ENCODE measurements at regions not wholly inside any gene's neighbourhood (a gene's known extent, or its start where the extent isn't known, plus 50 kb on each side); places are given as distances from the start of the nearest gene placed in this dataset.
A peak's percentile ranks its signal among the peaks of the same experiment; 100 is the strongest.

DNA sequence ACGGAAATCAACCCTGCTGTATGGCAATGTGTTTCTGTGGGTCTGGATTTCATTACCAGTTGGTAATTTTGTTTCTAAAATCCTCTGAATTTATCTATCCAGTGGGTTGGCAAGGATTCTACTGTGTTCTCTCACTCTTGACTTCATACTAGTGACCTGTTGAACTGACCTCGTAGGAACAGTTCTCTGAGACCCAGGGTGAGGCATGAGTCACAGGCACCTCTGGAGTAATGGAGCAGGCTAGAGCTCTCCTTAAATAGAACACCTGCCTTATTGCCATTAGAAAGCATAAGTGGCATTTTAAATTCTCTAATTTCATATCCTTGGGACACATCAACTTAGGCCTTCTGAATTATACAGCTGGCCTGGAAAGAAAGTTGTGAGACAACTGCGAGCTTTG lies 258.3 kb upstream of the NAV3 start:
- TF ChIP-seq ZNF555 (tag by site-specific recombination; conservative IDR thresholded peaks at IDR 0.05) (no peak), ZNF248 (tag by site-specific recombination; IDR thresholded peaks at IDR 0.05) (no peak), ZNF2 (tag by site-specific recombination; IDR thresholded peaks at IDR 0.05) (no peak), ZNF777 (tag by site-specific recombination; IDR thresholded peaks at IDR 0.05; ENCODE audit: borderline replicate concordance) (no peak), ZBTB6 (tag by site-specific recombination; IDR thresholded peaks at IDR 0.05) (no peak), ZNF202 (tag by site-specific recombination; IDR thresholded peaks at IDR 0.05; ENCODE audit: borderline replicate concordance) (no peak), ZNF664 (tag by site-specific recombination; IDR thresholded peaks at IDR 0.05) (no peak), ZNF292 (tag by site-specific recombination; IDR thresholded peaks at IDR 0.05; ENCODE audit: borderline replicate concordance, low read depth) (no peak), ZNF585B (tag by site-specific recombination; IDR thresholded peaks at IDR 0.05) (no peak), ZNF629 (tag by site-specific recombination; IDR thresholded peaks at IDR 0.05) (no peak)
- TF ChIP-seq, protein P1, sequence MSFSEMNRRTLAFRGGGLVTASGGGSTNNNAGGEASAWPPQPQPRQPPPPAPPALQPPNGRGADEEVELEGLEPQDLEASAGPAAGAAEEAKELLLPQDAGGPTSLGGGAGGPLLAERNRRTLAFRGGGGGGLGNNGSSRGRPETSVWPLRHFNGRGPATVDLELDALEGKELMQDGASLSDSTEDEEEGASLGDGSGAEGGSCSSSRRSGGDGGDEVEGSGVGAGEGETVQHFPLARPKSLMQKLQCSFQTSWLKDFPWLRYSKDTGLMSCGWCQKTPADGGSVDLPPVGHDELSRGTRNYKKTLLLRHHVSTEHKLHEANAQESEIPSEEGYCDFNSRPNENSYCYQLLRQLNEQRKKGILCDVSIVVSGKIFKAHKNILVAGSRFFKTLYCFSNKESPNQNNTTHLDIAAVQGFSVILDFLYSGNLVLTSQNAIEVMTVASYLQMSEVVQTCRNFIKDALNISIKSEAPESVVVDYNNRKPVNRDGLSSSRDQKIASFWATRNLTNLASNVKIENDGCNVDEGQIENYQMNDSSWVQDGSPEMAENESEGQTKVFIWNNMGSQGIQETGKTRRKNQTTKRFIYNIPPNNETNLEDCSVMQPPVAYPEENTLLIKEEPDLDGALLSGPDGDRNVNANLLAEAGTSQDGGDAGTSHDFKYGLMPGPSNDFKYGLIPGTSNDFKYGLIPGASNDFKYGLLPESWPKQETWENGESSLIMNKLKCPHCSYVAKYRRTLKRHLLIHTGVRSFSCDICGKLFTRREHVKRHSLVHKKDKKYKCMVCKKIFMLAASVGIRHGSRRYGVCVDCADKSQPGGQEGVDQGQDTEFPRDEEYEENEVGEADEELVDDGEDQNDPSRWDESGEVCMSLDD (tag by site-specific recombination; IDR thresholded peaks at IDR 0.05), result no peak
- TF ChIP-seq, protein P2, sequence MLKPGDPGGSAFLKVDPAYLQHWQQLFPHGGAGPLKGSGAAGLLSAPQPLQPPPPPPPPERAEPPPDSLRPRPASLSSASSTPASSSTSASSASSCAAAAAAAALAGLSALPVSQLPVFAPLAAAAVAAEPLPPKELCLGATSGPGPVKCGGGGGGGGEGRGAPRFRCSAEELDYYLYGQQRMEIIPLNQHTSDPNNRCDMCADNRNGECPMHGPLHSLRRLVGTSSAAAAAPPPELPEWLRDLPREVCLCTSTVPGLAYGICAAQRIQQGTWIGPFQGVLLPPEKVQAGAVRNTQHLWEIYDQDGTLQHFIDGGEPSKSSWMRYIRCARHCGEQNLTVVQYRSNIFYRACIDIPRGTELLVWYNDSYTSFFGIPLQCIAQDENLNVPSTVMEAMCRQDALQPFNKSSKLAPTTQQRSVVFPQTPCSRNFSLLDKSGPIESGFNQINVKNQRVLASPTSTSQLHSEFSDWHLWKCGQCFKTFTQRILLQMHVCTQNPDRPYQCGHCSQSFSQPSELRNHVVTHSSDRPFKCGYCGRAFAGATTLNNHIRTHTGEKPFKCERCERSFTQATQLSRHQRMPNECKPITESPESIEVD (tag by site-specific recombination; IDR thresholded peaks at IDR 0.05), result no peak
- TF ChIP-seq, protein P3, sequence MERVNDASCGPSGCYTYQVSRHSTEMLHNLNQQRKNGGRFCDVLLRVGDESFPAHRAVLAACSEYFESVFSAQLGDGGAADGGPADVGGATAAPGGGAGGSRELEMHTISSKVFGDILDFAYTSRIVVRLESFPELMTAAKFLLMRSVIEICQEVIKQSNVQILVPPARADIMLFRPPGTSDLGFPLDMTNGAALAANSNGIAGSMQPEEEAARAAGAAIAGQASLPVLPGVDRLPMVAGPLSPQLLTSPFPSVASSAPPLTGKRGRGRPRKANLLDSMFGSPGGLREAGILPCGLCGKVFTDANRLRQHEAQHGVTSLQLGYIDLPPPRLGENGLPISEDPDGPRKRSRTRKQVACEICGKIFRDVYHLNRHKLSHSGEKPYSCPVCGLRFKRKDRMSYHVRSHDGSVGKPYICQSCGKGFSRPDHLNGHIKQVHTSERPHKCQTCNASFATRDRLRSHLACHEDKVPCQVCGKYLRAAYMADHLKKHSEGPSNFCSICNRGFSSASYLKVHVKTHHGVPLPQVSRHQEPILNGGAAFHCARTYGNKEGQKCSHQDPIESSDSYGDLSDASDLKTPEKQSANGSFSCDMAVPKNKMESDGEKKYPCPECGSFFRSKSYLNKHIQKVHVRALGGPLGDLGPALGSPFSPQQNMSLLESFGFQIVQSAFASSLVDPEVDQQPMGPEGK (tag by site-specific recombination; IDR thresholded peaks at IDR 0.05), result no peak
- H3K36me3 ChIP-seq (ENCODE audit: control insufficient read depth in 2 of 2, insufficient read depth in 1 of 2, low read length in 2 of 2), result no peaks in the 10 kb centered on the region
- CTCF ChIA-PET, result no interaction called here
- no peak overlapping the region for H3K4me3 ChIP-seq (ENCODE audit: low read depth, low read length)
- no peak overlapping the region for H3K27ac ChIP-seq (ENCODE audit: extremely low read depth, low read depth, low read length)
- POLR2A ChIA-PET, result no interaction called here
- peaks cover 13% of the 10 kb centered on the region for H3K4me1 ChIP-seq (ENCODE audit: control insufficient read depth, insufficient read depth, low read length)
- no peaks in the 10 kb centered on the region for H3K9me3 ChIP-seq (ENCODE audit: control insufficient read depth, insufficient read depth, low read depth, low read length)

- ChIA-PET CTCF (no interaction called here), POLR2A (no interaction called here)
- no peaks in the 10 kb centered on the region for H3K36me3 ChIP-seq (ENCODE audit: control insufficient read depth in 2 of 2, insufficient read depth in 1 of 2, low read length in 2 of 2)
- no peak overlapping the region for H3K4me3 ChIP-seq (ENCODE audit: low read depth, low read length)
- no peaks in the 10 kb centered on the region for H3K9me3 ChIP-seq (ENCODE audit: control insufficient read depth, insufficient read depth, low read depth, low read length)
- no peak for TF ChIP-seq ZNF341 (tag by site-specific recombination; IDR thresholded peaks at IDR 0.05; ENCODE audit: low read depth)
- no peak overlapping the region for H3K27ac ChIP-seq (ENCODE audit: extremely low read depth, low read depth, low read length)
- H3K4me1 ChIP-seq (ENCODE audit: control insufficient read depth, insufficient read depth, low read length), result peaks cover 13% of the 10 kb centered on the region
These were observed 258.9 kb upstream of the NAV3 start for GRCh38 chr12:77571768-77572167.

DNA sequence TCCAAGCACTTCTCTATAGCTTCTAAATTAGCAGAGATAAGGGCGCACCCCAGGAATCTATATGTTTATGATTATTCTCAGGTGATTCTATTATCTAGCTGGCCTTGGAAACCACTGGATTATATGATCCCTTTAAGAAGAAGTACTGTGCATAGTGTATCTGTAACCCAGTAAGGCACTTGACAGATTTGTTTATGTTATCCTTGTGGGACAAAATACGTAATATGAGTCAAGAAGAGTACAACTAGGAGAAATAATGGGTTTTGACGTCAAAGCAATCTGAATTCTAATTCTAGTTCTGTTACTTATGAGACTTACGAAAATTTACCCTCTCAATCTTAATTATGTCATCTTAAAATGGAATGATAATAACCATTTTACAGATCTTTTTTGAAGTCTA lies 259.6 kb upstream of the NAV3 start:
- ChIA-PET CTCF (no interaction called here), POLR2A (no interaction called here)
- Histone ChIP-seq H3K27ac (ENCODE audit: extremely low read depth, low read depth, low read length) (no peak overlapping the region), H3K36me3 (ENCODE audit: control insufficient read depth in 2 of 2, insufficient read depth in 1 of 2, low read length in 2 of 2) (no peaks in the 10 kb centered on the region), H3K4me1 (ENCODE audit: control insufficient read depth, insufficient read depth, low read length) (peaks cover 13% of the 10 kb centered on the region), H3K9me3 (ENCODE audit: control insufficient read depth, insufficient read depth, low read depth, low read length) (no peaks in the 10 kb centered on the region), H3K4me3 (ENCODE audit: low read depth, low read length) (no peak overlapping the region)
- TF ChIP-seq KLF8 (tag by site-specific recombination; IDR thresholded peaks at IDR 0.05) (peak; percentile 36; the same call in 1 of the 2 replicates), WT1 (tag by site-specific recombination; IDR thresholded peaks at IDR 0.05) (peak; percentile 74), ZNF629 (tag by site-specific recombination; IDR thresholded peaks at IDR 0.05) (peak; percentile 34; the same call in 1 of the 2 replicates)
- TF ChIP-seq, protein P3 (tag by site-specific recombination; IDR thresholded peaks at IDR 0.05), result no peak
- TF ChIP-seq, protein P4, sequence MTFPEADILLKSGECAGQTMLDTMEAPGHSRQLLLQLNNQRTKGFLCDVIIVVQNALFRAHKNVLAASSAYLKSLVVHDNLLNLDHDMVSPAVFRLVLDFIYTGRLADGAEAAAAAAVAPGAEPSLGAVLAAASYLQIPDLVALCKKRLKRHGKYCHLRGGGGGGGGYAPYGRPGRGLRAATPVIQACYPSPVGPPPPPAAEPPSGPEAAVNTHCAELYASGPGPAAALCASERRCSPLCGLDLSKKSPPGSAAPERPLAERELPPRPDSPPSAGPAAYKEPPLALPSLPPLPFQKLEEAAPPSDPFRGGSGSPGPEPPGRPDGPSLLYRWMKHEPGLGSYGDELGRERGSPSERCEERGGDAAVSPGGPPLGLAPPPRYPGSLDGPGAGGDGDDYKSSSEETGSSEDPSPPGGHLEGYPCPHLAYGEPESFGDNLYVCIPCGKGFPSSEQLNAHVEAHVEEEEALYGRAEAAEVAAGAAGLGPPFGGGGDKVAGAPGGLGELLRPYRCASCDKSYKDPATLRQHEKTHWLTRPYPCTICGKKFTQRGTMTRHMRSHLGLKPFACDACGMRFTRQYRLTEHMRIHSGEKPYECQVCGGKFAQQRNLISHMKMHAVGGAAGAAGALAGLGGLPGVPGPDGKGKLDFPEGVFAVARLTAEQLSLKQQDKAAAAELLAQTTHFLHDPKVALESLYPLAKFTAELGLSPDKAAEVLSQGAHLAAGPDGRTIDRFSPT (tag by site-specific recombination; IDR thresholded peaks at IDR 0.05), result peak; percentile 55; the same call in 1 of the 2 replicates

Measured in HEK293 (cell line).